ENCODE measurements at regions not wholly inside any gene's neighbourhood (a gene's known extent, or its start where the extent isn't known, plus 50 kb on each side); places are given as distances from the start of the nearest gene placed in this dataset.

DNA sequence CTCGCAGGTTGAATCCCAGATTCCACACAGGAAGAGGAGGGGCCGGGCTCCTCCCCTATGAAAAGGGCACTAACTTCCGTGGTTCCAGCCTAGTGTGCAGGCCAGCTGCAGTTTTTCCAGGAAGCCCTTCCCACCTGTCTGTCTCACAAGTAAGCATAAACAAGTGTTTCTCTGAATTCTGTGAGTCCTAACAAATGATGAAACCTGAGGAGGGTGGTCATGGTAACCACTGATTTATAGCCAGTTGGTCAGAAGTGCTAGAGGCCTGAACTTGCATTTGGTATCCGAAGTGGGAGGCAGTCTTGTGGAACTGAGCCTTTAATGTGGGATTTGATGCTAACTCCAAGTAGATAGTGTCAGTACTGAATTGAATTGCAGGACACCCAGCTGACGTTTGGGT, 54.7 kb upstream of the STEAP4 start:
- TF ChIP-seq, protein P1, sequence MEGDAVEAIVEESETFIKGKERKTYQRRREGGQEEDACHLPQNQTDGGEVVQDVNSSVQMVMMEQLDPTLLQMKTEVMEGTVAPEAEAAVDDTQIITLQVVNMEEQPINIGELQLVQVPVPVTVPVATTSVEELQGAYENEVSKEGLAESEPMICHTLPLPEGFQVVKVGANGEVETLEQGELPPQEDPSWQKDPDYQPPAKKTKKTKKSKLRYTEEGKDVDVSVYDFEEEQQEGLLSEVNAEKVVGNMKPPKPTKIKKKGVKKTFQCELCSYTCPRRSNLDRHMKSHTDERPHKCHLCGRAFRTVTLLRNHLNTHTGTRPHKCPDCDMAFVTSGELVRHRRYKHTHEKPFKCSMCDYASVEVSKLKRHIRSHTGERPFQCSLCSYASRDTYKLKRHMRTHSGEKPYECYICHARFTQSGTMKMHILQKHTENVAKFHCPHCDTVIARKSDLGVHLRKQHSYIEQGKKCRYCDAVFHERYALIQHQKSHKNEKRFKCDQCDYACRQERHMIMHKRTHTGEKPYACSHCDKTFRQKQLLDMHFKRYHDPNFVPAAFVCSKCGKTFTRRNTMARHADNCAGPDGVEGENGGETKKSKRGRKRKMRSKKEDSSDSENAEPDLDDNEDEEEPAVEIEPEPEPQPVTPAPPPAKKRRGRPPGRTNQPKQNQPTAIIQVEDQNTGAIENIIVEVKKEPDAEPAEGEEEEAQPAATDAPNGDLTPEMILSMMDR (IDR thresholded peaks at IDR 0.05) = no peak
- TF ChIP-seq POLR2A (IDR thresholded peaks at IDR 0.05) (no peak), EP300 (IDR thresholded peaks at IDR 0.05) (no peak)

Measured in ovary (tissue), 3 donors.